ENCODE measurements at regions not wholly inside any gene's neighbourhood (a gene's known extent, or its start where the extent isn't known, plus 50 kb on each side); places are given as distances from the start of the nearest gene placed in this dataset.

DNA sequence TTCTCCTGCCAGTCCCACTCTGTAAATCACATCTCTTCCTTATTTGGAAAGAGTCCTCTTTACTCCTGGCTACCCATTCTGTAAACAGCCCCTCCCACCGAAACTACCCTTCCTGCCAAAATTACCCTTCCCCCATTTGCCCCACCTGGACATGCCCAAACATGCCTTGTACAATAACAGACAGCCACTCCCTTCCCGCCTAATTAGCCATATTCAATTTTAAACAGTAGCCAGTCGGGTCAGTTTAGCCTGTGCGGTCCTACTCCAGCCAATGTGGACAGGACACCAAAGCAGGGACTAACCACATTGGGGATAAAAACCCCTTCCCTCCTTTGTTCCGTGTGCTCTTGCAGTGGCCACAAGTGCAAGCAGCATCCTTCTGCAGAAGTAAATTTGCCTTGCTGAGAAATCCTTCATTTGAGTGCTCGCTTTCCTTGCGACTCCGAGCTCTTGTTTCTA is 56.3 kb upstream of the MAP10 start:
- no peak for DNase-seq (ENCODE audit: low read depth)
- H3K4me3 ChIP-seq (replicated peaks; ENCODE audit: low read depth, low read length) = no peak overlapping the region
- TF ChIP-seq, protein P1, sequence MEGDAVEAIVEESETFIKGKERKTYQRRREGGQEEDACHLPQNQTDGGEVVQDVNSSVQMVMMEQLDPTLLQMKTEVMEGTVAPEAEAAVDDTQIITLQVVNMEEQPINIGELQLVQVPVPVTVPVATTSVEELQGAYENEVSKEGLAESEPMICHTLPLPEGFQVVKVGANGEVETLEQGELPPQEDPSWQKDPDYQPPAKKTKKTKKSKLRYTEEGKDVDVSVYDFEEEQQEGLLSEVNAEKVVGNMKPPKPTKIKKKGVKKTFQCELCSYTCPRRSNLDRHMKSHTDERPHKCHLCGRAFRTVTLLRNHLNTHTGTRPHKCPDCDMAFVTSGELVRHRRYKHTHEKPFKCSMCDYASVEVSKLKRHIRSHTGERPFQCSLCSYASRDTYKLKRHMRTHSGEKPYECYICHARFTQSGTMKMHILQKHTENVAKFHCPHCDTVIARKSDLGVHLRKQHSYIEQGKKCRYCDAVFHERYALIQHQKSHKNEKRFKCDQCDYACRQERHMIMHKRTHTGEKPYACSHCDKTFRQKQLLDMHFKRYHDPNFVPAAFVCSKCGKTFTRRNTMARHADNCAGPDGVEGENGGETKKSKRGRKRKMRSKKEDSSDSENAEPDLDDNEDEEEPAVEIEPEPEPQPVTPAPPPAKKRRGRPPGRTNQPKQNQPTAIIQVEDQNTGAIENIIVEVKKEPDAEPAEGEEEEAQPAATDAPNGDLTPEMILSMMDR (IDR thresholded peaks at IDR 0.05; ENCODE audit: low read length, missing control alignments) = no peak

DNA sequence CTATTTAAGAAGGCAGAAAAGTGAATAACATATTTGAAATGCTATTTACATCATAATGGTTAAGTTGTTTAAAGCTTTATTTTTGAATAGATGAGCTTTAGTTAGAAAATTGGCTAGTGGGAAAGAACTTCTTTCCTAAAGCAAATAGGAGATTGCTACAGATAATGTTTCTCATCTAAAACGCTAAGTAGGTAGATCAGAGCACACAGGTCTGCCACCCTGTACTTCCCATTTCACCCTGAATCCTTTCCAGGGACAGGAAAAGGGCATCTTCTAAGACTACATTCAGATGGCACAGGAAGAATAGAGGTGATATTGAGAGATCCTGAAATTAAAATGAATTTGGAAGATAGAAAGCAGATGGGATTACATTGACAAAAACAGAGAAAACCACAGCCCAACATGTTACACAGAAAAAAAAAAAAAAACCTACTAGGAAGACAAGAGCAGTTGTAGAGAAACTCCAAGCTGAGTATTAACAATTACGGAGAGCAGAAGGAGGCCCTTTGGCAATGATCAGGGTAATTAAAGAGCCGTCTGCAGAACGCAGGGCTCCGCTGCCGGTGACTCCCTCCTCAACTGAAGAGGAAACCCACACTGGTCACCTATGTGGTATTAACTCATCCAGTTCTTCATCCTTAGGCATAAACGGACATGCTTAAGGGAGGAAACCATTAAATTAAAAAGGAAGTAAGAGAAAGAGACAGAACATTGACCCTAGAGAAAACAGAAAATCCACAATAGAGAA is 53.6 kb upstream of the MAP10 start:
- DNase-seq (ENCODE audit: low read depth) = no peak
- H3K4me3 ChIP-seq (replicated peaks; ENCODE audit: low read depth, low read length) = no peak overlapping the region
- TF ChIP-seq, protein P1 (IDR thresholded peaks at IDR 0.05; ENCODE audit: low read length, missing control alignments) = no peak

DNA sequence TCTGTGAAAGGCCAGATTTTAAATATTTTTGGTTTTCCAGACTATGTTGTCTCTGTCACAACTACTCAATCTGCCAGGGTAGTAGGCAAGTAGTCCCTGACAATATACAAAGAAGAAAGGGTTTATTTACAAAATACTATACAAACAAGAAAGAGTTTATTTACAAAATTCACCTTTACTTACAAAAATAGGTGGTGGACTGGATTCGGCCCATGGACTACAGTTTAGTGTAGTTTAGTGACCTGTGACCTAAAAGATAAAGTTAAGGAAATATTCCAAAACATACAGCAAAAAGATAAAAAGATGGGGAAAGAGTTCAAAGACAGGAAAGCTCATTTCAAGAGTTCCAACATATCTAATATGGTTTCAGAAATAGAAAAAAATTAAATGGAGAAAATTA is 52.9 kb upstream of the MAP10 start:
- no peak for DNase-seq (ENCODE audit: low read depth)
- TF ChIP-seq, protein P1 (IDR thresholded peaks at IDR 0.05; ENCODE audit: low read length, missing control alignments) = no peak
- H3K4me3 ChIP-seq (replicated peaks; ENCODE audit: low read depth, low read length) = no peak overlapping the region

DNA sequence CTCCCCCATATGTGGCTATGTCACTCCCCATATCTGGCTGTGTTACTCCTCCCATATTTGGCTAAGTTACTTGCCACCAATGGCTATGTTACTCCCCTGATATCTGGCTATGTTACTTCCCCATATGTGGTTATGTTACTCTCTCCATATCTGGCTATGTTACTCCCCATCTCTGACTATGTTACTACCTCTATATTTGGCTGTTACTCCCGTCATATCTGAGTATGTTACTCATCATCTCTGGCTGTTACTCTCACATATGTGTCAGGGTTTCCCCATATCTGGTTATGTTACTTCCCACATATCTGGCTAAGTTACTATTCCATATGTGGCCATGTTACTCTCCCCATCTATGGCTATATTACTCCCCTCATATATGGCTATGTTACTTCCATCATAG is 50.3 kb upstream of the MAP10 start:
- H3K4me3 ChIP-seq (replicated peaks; ENCODE audit: low read depth, low read length) = no peak overlapping the region
- no peak for DNase-seq (ENCODE audit: low read depth)
- TF ChIP-seq, protein P1 (IDR thresholded peaks at IDR 0.05; ENCODE audit: low read length, missing control alignments) = no peak
